Activated T-helper 1 cell treated with anti-CD3 and anti-CD28 coated beads, Interleukin-12 subunit alpha, Interleukin-12 subunit beta, Interleukin-2, Interleukin-4 antibody, amounts not matched to agents 30 ng/mL and 10 ng/mL and 1 ng/mL, durations not matched to agents 14 hours and 24 hours and 36 hours (primary cell): ENCODE measurements at regions not wholly inside any gene's neighbourhood (a gene's known extent, or its start where the extent isn't known, plus 50 kb on each side); places are given as distances from the start of the nearest gene placed in this dataset.

Experiments used
- DNase-seq: peaks from one replicate; pipeline ENCODE4 v3.0.0; 2021; ENCODE audit warnings: low spot score
- H3K27ac Mint-ChIP-seq: one replicate; pipeline ENCODE4 v1.8.0; 2021; ENCODE audit warnings: mild to moderate bottlenecking, mixed read lengths
- H3K27me3 Mint-ChIP-seq: one replicate; pipeline ENCODE4 v1.8.0; 2022; ENCODE audit warnings: mild to moderate bottlenecking, moderate library complexity, mixed read lengths; ENCODE audit not compliant: insufficient read depth
- H3K36me3 Mint-ChIP-seq: one replicate; pipeline ENCODE4 v1.8.0; 2021; ENCODE audit warnings: low read depth, mixed read lengths
- H3K4me1 Mint-ChIP-seq: one replicate; pipeline ENCODE4 v1.8.0; 2021; ENCODE audit warnings: low read depth, mixed read lengths
- H3K4me3 Mint-ChIP-seq: one replicate; pipeline ENCODE4 v1.8.0; 2021; ENCODE audit warnings: mild to moderate bottlenecking, moderate library complexity, mixed read lengths
- H3K9me3 Mint-ChIP-seq: one replicate; pipeline ENCODE4 v1.8.0; 2021; ENCODE audit warnings: mixed read lengths
- intact Hi-C: fragments of 100-400 bp; cut with micrococcal nuclease; formaldehyde crosslinking; loops from one replicate; pipeline ENCODE4 v1.15.1; 2024

- Mint-ChIP-seq H3K4me1 (no peaks in the 10 kb centered on the region), H3K36me3 (no peaks in the 10 kb centered on the region), H3K9me3 (peaks cover 9% of the 10 kb centered on the region), H3K27ac (no peak overlapping the region), H3K4me3 (no peak overlapping the region), H3K27me3 (no peaks in the 10 kb centered on the region)
- intact Hi-C loops, result no loop called here
- no peak for DNase-seq
Measured at GRCh38 chr4:62548765-62549164, 1348.6 kb downstream of the ADGRL3 start.

- H3K9me3 Mint-ChIP-seq, result peaks cover 9% of the 10 kb centered on the region
Measured at GRCh38 chr4:62548108-62548524, 1348.0 kb downstream of the ADGRL3 start.

GRCh38 chr4:62544428-62544827 lies 1344.3 kb downstream of the ADGRL3 start:
- Mint-ChIP-seq H3K36me3 (no peaks in the 10 kb centered on the region), H3K27ac (no peak overlapping the region), H3K4me3 (no peak overlapping the region), H3K4me1 (no peaks in the 10 kb centered on the region), H3K9me3 (peaks cover 11% of the 10 kb centered on the region), H3K27me3 (no peaks in the 10 kb centered on the region)
- intact Hi-C loops, result no loop called here
- no peak for DNase-seq

More at GRCh38 chr4:62548108-62548524, 1348.0 kb downstream of the ADGRL3 start:
- Mint-ChIP-seq H3K36me3 (no peaks in the 10 kb centered on the region), H3K4me1 (no peaks in the 10 kb centered on the region), H3K4me3 (no peak overlapping the region), H3K27me3 (no peaks in the 10 kb centered on the region), H3K27ac (no peak overlapping the region)
- no peak for DNase-seq
- intact Hi-C loops, result no loop called here

GRCh38 chr4:62543002-62543401 lies 1342.9 kb downstream of the ADGRL3 start:
- no peak overlapping the region for H3K4me3 Mint-ChIP-seq
- no peak overlapping the region for H3K27ac Mint-ChIP-seq
- H3K36me3 Mint-ChIP-seq, result no peaks in the 10 kb centered on the region
- DNase-seq, result no peak
- H3K27me3 Mint-ChIP-seq, result no peaks in the 10 kb centered on the region
- intact Hi-C loops, result no loop called here
- H3K9me3 Mint-ChIP-seq, result peaks cover 7% of the 10 kb centered on the region
- no peaks in the 10 kb centered on the region for H3K4me1 Mint-ChIP-seq

- no peak for DNase-seq
- Mint-ChIP-seq H3K4me3 (no peak overlapping the region), H3K27me3 (no peaks in the 10 kb centered on the region), H3K4me1 (no peaks in the 10 kb centered on the region), H3K9me3 (peaks cover 20% of the 10 kb centered on the region), H3K27ac (no peak overlapping the region), H3K36me3 (no peaks in the 10 kb centered on the region)
- intact Hi-C loops, result no loop called here
Measured at GRCh38 chr4:62533573-62533972, 1333.4 kb downstream of the ADGRL3 start.

GRCh38 chr4:62531731-62532130 lies 1331.6 kb downstream of the ADGRL3 start:
- peaks cover 10% of the 10 kb centered on the region for H3K9me3 Mint-ChIP-seq
- H3K36me3 Mint-ChIP-seq, result no peaks in the 10 kb centered on the region
- no peak overlapping the region for H3K27ac Mint-ChIP-seq
- intact Hi-C loops, result no loop called here
- no peak for DNase-seq
- H3K4me1 Mint-ChIP-seq, result no peaks in the 10 kb centered on the region
- no peak overlapping the region for H3K4me3 Mint-ChIP-seq
- H3K27me3 Mint-ChIP-seq, result no peaks in the 10 kb centered on the region

GRCh38 chr4:62531264-62531663 lies 1331.1 kb downstream of the ADGRL3 start:
- Mint-ChIP-seq H3K36me3 (no peaks in the 10 kb centered on the region), H3K27ac (no peak overlapping the region), H3K4me3 (no peak overlapping the region), H3K27me3 (no peaks in the 10 kb centered on the region), H3K9me3 (peaks cover 6% of the 10 kb centered on the region), H3K4me1 (no peaks in the 10 kb centered on the region)
- no peak for DNase-seq
- intact Hi-C loops, result no loop called here

- Mint-ChIP-seq H3K27me3 (no peaks in the 10 kb centered on the region), H3K27ac (no peak overlapping the region), H3K36me3 (no peaks in the 10 kb centered on the region), H3K4me3 (no peak overlapping the region), H3K4me1 (no peaks in the 10 kb centered on the region), H3K9me3 (peaks cover 11% of the 10 kb centered on the region)
- intact Hi-C loops, result no loop called here
- no peak for DNase-seq
Measured at GRCh38 chr4:62528874-62529273, 1328.7 kb downstream of the ADGRL3 start.

- no peaks in the 10 kb centered on the region for H3K27me3 Mint-ChIP-seq
- no peaks in the 10 kb centered on the region for H3K36me3 Mint-ChIP-seq
- H3K4me1 Mint-ChIP-seq, result no peaks in the 10 kb centered on the region
- DNase-seq, result no peak
- no peak overlapping the region for H3K4me3 Mint-ChIP-seq
- peaks cover 21% of the 10 kb centered on the region for H3K9me3 Mint-ChIP-seq
- intact Hi-C loops, result no loop called here
- no peak overlapping the region for H3K27ac Mint-ChIP-seq
Measured at GRCh38 chr4:62526671-62527070, 1326.5 kb downstream of the ADGRL3 start.

GRCh38 chr4:62523256-62523655 lies 1323.1 kb downstream of the ADGRL3 start:
- DNase-seq, result no peak
- no peak overlapping the region for H3K4me3 Mint-ChIP-seq
- no peak overlapping the region for H3K27ac Mint-ChIP-seq
- peaks cover 25% of the 10 kb centered on the region for H3K9me3 Mint-ChIP-seq
- no peaks in the 10 kb centered on the region for H3K27me3 Mint-ChIP-seq
- no peaks in the 10 kb centered on the region for H3K4me1 Mint-ChIP-seq
- intact Hi-C loops, result no loop called here
- no peaks in the 10 kb centered on the region for H3K36me3 Mint-ChIP-seq

- no peak for DNase-seq
- Mint-ChIP-seq H3K27me3 (no peaks in the 10 kb centered on the region), H3K36me3 (no peaks in the 10 kb centered on the region), H3K9me3 (peaks cover 25% of the 10 kb centered on the region), H3K27ac (no peak overlapping the region), H3K4me1 (no peaks in the 10 kb centered on the region), H3K4me3 (no peak overlapping the region)
- intact Hi-C loops, result no loop called here
Measured at GRCh38 chr4:62522273-62522672, 1322.1 kb downstream of the ADGRL3 start.

GRCh38 chr4:62517716-62518115 lies 1317.6 kb downstream of the ADGRL3 start:
- no peaks in the 10 kb centered on the region for H3K27me3 Mint-ChIP-seq
- H3K4me1 Mint-ChIP-seq, result no peaks in the 10 kb centered on the region
- H3K9me3 Mint-ChIP-seq, result peaks cover 10% of the 10 kb centered on the region
- H3K27ac Mint-ChIP-seq, result no peak overlapping the region
- intact Hi-C loops, result no loop called here
- H3K4me3 Mint-ChIP-seq, result no peak overlapping the region
- no peaks in the 10 kb centered on the region for H3K36me3 Mint-ChIP-seq
- DNase-seq, result no peak

- H3K27ac Mint-ChIP-seq, result no peak overlapping the region
- no peaks in the 10 kb centered on the region for H3K36me3 Mint-ChIP-seq
- no peaks in the 10 kb centered on the region for H3K27me3 Mint-ChIP-seq
- no peak overlapping the region for H3K4me3 Mint-ChIP-seq
- peaks cover 9% of the 10 kb centered on the region for H3K9me3 Mint-ChIP-seq
- no peaks in the 10 kb centered on the region for H3K4me1 Mint-ChIP-seq
- intact Hi-C loops, result no loop called here
- DNase-seq, result no peak
Measured at GRCh38 chr4:62513306-62513705, 1313.2 kb downstream of the ADGRL3 start.

GRCh38 chr4:62512271-62512670 lies 1312.1 kb downstream of the ADGRL3 start:
- Mint-ChIP-seq H3K27me3 (no peaks in the 10 kb centered on the region), H3K36me3 (no peaks in the 10 kb centered on the region), H3K27ac (no peak overlapping the region), H3K9me3 (peaks cover 14% of the 10 kb centered on the region), H3K4me3 (no peak overlapping the region), H3K4me1 (no peaks in the 10 kb centered on the region)
- DNase-seq, result no peak
- intact Hi-C loops, result no loop called here
